ENCODE measurements at regions not wholly inside any gene's neighbourhood (a gene's known extent, or its start where the extent isn't known, plus 50 kb on each side); places are given as distances from the start of the nearest gene placed in this dataset.

GRCh38 chr10:131548176-131548575 is 236.7 kb upstream of the TCERG1L start:
- Histone ChIP-seq H3K4me3 (replicated peaks in 1 of 3; ENCODE audit: low read depth in 2 of 3, low read length in 3 of 3) (no peak overlapping the region), H3K9me3 (replicated peaks in 1 of 2; ENCODE audit: control insufficient read depth in 1 of 2, insufficient read depth in 1 of 2, low read length in 2 of 2) (no peaks in the 10 kb centered on the region), H3K79me2 (ENCODE audit: insufficient read depth, low read length) (no peaks in the 10 kb centered on the region), H3K36me3 (replicated peaks in 1 of 2; ENCODE audit: control insufficient read depth in 1 of 2, insufficient read depth in 2 of 2, low read length in 2 of 2) (no peaks in the 10 kb centered on the region), H3K4me2 (replicated peaks; ENCODE audit: extremely low read depth, low read length, poor library complexity, severe bottlenecking) (no peak overlapping the region), H3K27me3 (ENCODE audit: control insufficient read depth in 2 of 2, insufficient read depth in 2 of 2, low read length in 2 of 2) (no peaks in the 10 kb centered on the region), H2AFZ (ENCODE audit: insufficient read depth, low read depth, low read length, poor library complexity, severe bottlenecking) (no peak overlapping the region), H3K27ac (ENCODE audit: low read depth in 1 of 2, low read length in 2 of 2) (no peak overlapping the region), H3K9ac (ENCODE audit: insufficient read depth, low read length, poor library complexity, severe bottlenecking) (no peak overlapping the region), H4K20me1 (ENCODE audit: insufficient read depth, low read length) (no peaks in the 10 kb centered on the region), H3K4me1 (ENCODE audit: control insufficient read depth in 1 of 2, insufficient read depth in 2 of 2, low read length in 2 of 2) (no peaks in the 10 kb centered on the region)
- no peak overlapping the region for H3K4me3 Mint-ChIP-seq
- H3K4me1 Mint-ChIP-seq: no peaks in the 10 kb centered on the region
- intact Hi-C loops (cut with micrococcal nuclease): no loop called here
- no peak for TF ChIP-seq CTCF (IDR thresholded peaks at IDR 0.05)
- DNase-seq: no peak
- 92% methylated on average over 10 of the region's 12 CpGs for WGBS (ENCODE audit: insufficient coverage)
- H3K27ac Mint-ChIP-seq: no peak overlapping the region
- no peaks in the 10 kb centered on the region for H3K36me3 Mint-ChIP-seq
- H3K27me3 Mint-ChIP-seq (ENCODE audit: low read depth in 3 of 3): peaks cover 7 to 8% (median 7%) of the 10 kb centered on the region in 3 donors
- H3K9me3 Mint-ChIP-seq: peaks cover 0 to 2% (median 0%) of the 10 kb centered on the region in 7 donors

DNA sequence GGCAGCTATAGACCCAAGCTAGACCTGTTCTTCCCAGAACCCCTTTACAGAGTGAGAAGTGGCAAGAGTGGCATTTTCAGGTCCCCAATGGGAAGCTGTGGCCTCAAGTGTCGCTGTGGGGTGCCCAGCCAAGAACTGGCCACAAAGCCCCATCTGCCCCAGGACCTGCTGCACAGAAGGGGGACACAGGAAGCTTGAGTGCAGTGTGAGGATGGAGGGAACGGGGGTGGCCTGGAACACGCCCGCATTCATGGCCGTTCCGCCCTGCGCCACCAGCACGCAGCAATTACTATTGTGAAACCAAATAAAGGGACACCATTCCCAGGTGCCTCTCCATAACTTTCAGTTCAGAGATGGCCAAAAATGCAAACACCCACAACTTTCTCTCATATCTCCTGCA is 237.6 kb upstream of the TCERG1L start:
- no peaks in the 10 kb centered on the region for H3K4me1 ChIP-seq (ENCODE audit: control insufficient read depth in 1 of 2, insufficient read depth in 2 of 2, low read length in 2 of 2)
- no peaks in the 10 kb centered on the region for H3K9me3 ChIP-seq (replicated peaks in 1 of 2; ENCODE audit: control insufficient read depth in 1 of 2, insufficient read depth in 1 of 2, low read length in 2 of 2)
- H3K4me1 Mint-ChIP-seq: no peaks in the 10 kb centered on the region
- peaks cover 7 to 8% (median 7%) of the 10 kb centered on the region in 3 donors for H3K27me3 Mint-ChIP-seq (ENCODE audit: low read depth in 3 of 3)
- H3K9me3 Mint-ChIP-seq: peaks cover 0 to 2% (median 0%) of the 10 kb centered on the region in 7 donors
- H3K4me3 ChIP-seq (replicated peaks in 1 of 3; ENCODE audit: low read depth in 2 of 3, low read length in 3 of 3): no peak overlapping the region
- H3K27ac Mint-ChIP-seq: no peak overlapping the region
- H3K79me2 ChIP-seq (ENCODE audit: insufficient read depth, low read length): no peaks in the 10 kb centered on the region
- no peak for DNase-seq
- no peak overlapping the region for H3K4me3 Mint-ChIP-seq
- H3K36me3 ChIP-seq (replicated peaks in 1 of 2; ENCODE audit: control insufficient read depth in 1 of 2, insufficient read depth in 2 of 2, low read length in 2 of 2): no peaks in the 10 kb centered on the region
- intact Hi-C loops (cut with micrococcal nuclease): no loop called here
- 87% methylated on average over 3 of the region's 8 CpGs for WGBS (ENCODE audit: insufficient coverage)
- no peaks in the 10 kb centered on the region for H3K36me3 Mint-ChIP-seq
- H3K9ac ChIP-seq (ENCODE audit: insufficient read depth, low read length, poor library complexity, severe bottlenecking): no peak overlapping the region
- no peaks in the 10 kb centered on the region for H4K20me1 ChIP-seq (ENCODE audit: insufficient read depth, low read length)
- no peak for TF ChIP-seq CTCF (IDR thresholded peaks at IDR 0.05)
- no peak overlapping the region for H3K27ac ChIP-seq (ENCODE audit: low read depth in 1 of 2, low read length in 2 of 2)
- no peak overlapping the region for H3K4me2 ChIP-seq (replicated peaks; ENCODE audit: extremely low read depth, low read length, poor library complexity, severe bottlenecking)
- H3K27me3 ChIP-seq (ENCODE audit: control insufficient read depth in 2 of 2, insufficient read depth in 2 of 2, low read length in 2 of 2): no peaks in the 10 kb centered on the region
- no peak overlapping the region for H2AFZ ChIP-seq (ENCODE audit: insufficient read depth, low read depth, low read length, poor library complexity, severe bottlenecking)

Measured in CD14-positive monocyte (primary cell).